ENCODE measurements at regions not wholly inside any gene's neighbourhood (a gene's known extent, or its start where the extent isn't known, plus 50 kb on each side); places are given as distances from the start of the nearest gene placed in this dataset.

GRCh38 chr15:87238451-87239068 lies 1018.0 kb downstream of the NTRK3 start:
- DNase-seq (ENCODE audit: low spot score), result no peak

- DNase-seq (ENCODE audit: low spot score), result no peak
These were observed 1028.1 kb downstream of the NTRK3 start for GRCh38 chr15:87228460-87228859.

- no peak for DNase-seq (ENCODE audit: low spot score)
These were observed 1028.7 kb downstream of the NTRK3 start for GRCh38 chr15:87227846-87228245.

GRCh38 chr15:87225436-87225835 lies 1031.1 kb downstream of the NTRK3 start:
- DNase-seq (ENCODE audit: low spot score), result no peak

GRCh38 chr15:87224404-87224803 lies 1032.1 kb downstream of the NTRK3 start:
- no peak for DNase-seq (ENCODE audit: low spot score)

- no peak for DNase-seq (ENCODE audit: low spot score)
These were observed 1036.6 kb downstream of the NTRK3 start for GRCh38 chr15:87219650-87220615.

- DNase-seq (ENCODE audit: low spot score), result no peak
These were observed 1041.4 kb downstream of the NTRK3 start for GRCh38 chr15:87215100-87215499.

- no peak for DNase-seq (ENCODE audit: low spot score)
These were observed 1042.9 kb downstream of the NTRK3 start for GRCh38 chr15:87213626-87214025.

GRCh38 chr15:87212041-87212440 lies 1044.5 kb downstream of the NTRK3 start:
- no peak for DNase-seq (ENCODE audit: low spot score)

- no peak for DNase-seq (ENCODE audit: low spot score)
These were observed 1045.0 kb downstream of the NTRK3 start for GRCh38 chr15:87211547-87211946.

GRCh38 chr15:87209891-87210689 lies 1046.4 kb downstream of the NTRK3 start:
- no peak for DNase-seq (ENCODE audit: low spot score)

GRCh38 chr15:87207990-87208580 lies 1048.5 kb downstream of the NTRK3 start:
- DNase-seq (ENCODE audit: low spot score), result no peak

GRCh38 chr15:87207251-87207650 lies 1049.3 kb downstream of the NTRK3 start:
- DNase-seq (ENCODE audit: low spot score), result no peak

GRCh38 chr15:87201986-87202385 lies 1054.6 kb downstream of the NTRK3 start:
- no peak for DNase-seq (ENCODE audit: low spot score)

- no peak for DNase-seq (ENCODE audit: low spot score)
These were observed 1056.4 kb downstream of the NTRK3 start for GRCh38 chr15:87200149-87200548.

GRCh38 chr15:87197981-87198380 lies 1058.6 kb downstream of the NTRK3 start:
- DNase-seq (ENCODE audit: low spot score), result no peak

- DNase-seq (ENCODE audit: low spot score), result no peak
These were observed 1060.0 kb downstream of the NTRK3 start for GRCh38 chr15:87196498-87196897.

GRCh38 chr15:87193481-87193880 lies 1063.1 kb downstream of the NTRK3 start:
- no peak for DNase-seq (ENCODE audit: low spot score)

GRCh38 chr15:87167706-87168105 lies 1088.0 kb downstream of the AGBL1 start:
- no peak for DNase-seq (ENCODE audit: low spot score)

GRCh38 chr15:87167055-87167454 lies 1087.4 kb downstream of the AGBL1 start:
- no peak for DNase-seq (ENCODE audit: low spot score)

GRCh38 chr15:87155771-87156170 lies 1076.1 kb downstream of the AGBL1 start:
- DNase-seq (ENCODE audit: low spot score), result no peak

- no peak for DNase-seq (ENCODE audit: low spot score)
These were observed 1075.1 kb downstream of the AGBL1 start for GRCh38 chr15:87154761-87155160.
